Mesodermal cell (in vitro differentiated cells): ENCODE measurements at regions not wholly inside any gene's neighbourhood (a gene's known extent, or its start where the extent isn't known, plus 50 kb on each side); places are given as distances from the start of the nearest gene placed in this dataset.
"Not testable (repeated sequence)": the region's sequence is repeated elsewhere in the genome, so short reads cannot be mapped to it uniquely, and the experiment has no call there.

Experiments used
- H3K27ac ChIP-seq: 2 replicates; pipeline ENCODE4 v1.7.0; 2013; ENCODE audit warnings: mild to moderate bottlenecking, low read depth, low read length, moderate library complexity; ENCODE audit not compliant: severe bottlenecking
- H3K36me3 ChIP-seq: 2 replicates; pipeline ENCODE4 v1.7.1; 2013; ENCODE audit warnings: mild to moderate bottlenecking, low read length, moderate library complexity; ENCODE audit not compliant: control insufficient read depth, insufficient read depth
- H3K4me1 ChIP-seq: one replicate; pipeline ENCODE4 v1.7.1; 2013; ENCODE audit warnings: mild to moderate bottlenecking, low read length; ENCODE audit not compliant: insufficient read depth, control insufficient read depth, poor library complexity, severe bottlenecking
- H3K4me3 ChIP-seq: 2 replicates; pipeline ENCODE4 v1.7.0; 2013; ENCODE audit warnings: low read length, control low read depth, mild to moderate bottlenecking; ENCODE audit not compliant: insufficient read depth, poor library complexity, severe bottlenecking; ENCODE audit errors: extremely low read depth
- H3K9me3 ChIP-seq: 2 replicates; pipeline ENCODE4 v1.7.1; 2013; ENCODE audit warnings: mild to moderate bottlenecking, low read length, moderate library complexity; ENCODE audit not compliant: control insufficient read depth
- WGBS, 2 experiments: methylation state at CpG; one replicate each; pipeline ENCODE4 v1.1.5; 2013; ENCODE audit warnings: missing lambda C conversion rate in 2 of 2; ENCODE audit not compliant: insufficient coverage in 2 of 2; 5-methylcytosine and 5-hydroxymethylcytosine counted together

DNA sequence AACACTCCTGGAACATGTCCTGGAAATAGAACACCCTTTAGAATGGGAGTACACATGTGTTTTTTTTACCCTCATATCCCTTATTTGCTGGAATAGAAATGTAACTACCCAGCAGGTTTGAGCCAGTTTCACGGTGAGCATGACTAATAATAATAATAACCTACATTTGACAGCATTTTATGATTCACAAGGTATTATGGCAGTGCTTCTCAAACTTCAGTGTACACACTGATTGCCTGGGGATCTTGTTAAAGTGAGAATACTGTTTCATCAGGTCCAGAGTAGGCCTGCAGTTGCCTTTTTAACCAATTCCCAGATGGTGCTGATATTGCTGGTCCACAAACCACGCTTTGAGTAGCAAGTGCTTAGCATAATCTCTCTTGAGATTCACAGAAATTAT lies 63.9 kb downstream of the NFKBIZ start:
- no peaks in the 10 kb centered on the region for H3K36me3 ChIP-seq
- H3K9me3 ChIP-seq: no peaks in the 10 kb centered on the region
- H3K27ac ChIP-seq: no peak overlapping the region
- H3K4me3 ChIP-seq: no peak overlapping the region
- 100% methylated on average over 1 of the region's 2 CpGs; no CpG with 5 or more reads in 1 of the 2 experiments for WGBS, 2 experiments
- no peaks in the 10 kb centered on the region for H3K4me1 ChIP-seq

DNA sequence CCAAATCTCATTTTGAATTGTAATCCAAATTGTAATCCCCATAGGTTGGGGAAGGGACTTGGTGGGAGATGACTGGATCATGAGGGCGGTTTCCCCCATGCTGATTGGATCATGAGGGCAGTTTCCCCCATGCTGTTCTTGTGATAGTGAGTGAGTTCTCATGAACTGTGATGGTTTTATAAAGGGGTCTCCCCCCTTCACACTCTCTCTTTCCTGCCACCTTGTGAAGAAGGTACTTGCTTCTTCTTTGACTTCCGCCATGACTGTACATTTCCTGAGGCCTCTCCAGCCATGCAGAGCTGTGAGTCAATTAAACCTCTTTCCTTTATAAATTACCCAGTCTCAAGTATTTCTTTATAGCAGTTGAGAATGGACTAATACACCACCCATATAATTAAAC lies 68.4 kb downstream of the NFKBIZ start:
- not testable (repeated sequence) for H3K9me3 ChIP-seq, H3K36me3 ChIP-seq, H3K4me3 ChIP-seq, H3K27ac ChIP-seq, H3K4me1 ChIP-seq
- WGBS, 2 experiments: 71 to 100% methylated on average over 1 of the region's 2 CpGs

DNA sequence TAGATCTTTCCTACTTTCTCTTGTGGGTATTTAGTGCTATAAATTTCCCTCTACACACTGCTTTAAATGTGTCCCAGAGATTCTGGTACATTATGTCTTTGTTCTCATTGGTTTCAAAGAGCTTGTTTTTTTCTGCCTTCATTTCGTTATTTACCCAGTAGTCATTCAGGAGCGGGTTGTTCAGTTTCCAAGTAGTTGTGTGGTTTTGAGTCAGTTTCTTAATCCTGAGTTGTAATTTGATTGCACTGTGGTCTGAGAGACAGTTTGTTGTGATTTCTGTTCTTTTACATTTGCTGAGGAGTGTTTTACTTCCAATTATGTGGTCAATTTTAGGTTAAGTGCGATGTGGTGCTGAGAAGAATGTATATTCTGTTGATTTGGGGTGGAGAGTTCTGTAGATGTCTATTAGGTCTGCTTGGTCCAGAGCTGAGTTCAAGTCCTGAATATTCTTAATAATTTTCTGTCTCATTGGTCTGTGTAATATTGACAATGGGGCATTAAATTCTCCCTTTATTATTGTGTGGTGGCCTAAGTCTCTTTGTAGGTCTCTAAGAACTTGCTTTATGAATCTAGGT lies 72.9 kb downstream of the NFKBIZ start:
- not testable (repeated sequence) for H3K36me3 ChIP-seq, H3K9me3 ChIP-seq, H3K4me3 ChIP-seq, H3K27ac ChIP-seq
- H3K4me1 ChIP-seq: peaks cover 23% of the 10 kb centered on the region
- 89 to 100% methylated on average over 2 to 3 of the region's 3 CpGs for WGBS, 2 experiments

DNA sequence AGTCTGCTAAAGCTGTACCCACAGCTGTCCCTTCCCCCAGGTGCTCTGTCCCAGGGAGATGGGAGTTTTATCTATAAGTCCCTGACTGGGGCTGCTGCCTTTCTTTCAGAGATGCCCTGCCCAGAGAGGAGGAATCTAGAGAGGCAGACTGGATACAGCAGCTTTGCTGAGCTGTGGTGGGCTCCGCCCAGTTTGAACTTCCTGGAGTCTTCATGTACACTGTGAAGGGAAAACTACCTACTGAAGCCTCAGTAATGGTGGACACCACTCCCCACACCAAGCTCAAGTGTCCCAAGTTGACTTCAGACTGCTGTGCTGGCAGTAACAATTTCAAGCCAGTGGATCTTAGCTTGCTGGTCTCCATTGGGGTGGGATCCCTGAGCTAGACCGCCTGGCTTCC lies 75.3 kb downstream of the NFKBIZ start:
- H3K4me1 ChIP-seq: peaks cover 27% of the 10 kb centered on the region
- whole genome bisulfite sequencing, 2 experiments: 83 to 100% methylated on average over 2 of the region's 2 CpGs
- H3K27ac ChIP-seq, H3K4me3 ChIP-seq, H3K36me3 ChIP-seq, H3K9me3 ChIP-seq: not testable (repeated sequence)

DNA sequence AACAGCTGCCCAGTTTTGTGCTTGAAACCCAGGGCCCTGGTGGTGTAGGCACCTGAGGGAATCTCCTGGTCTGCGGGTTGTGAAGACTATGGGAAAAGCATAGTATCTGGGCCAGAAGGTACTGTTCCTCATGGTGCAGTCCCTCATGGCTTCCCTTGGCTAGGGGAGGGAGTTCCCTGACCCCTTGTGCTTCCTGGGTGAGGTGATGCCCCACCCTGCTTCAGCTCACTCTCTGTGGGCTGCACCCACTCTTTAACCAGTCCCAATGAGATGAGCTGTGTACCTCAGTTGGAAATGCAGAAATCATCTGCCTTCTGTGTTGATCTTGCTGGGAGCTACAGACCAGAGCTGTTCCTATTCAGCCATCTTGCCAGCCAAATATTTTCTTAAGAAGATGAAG lies 75.8 kb downstream of the NFKBIZ start:
- H3K4me1 ChIP-seq: peaks cover 27% of the 10 kb centered on the region
- WGBS, 2 experiments: no CpG with 5 or more reads among the region's 1 CpG
- H3K36me3 ChIP-seq, H3K9me3 ChIP-seq, H3K4me3 ChIP-seq, H3K27ac ChIP-seq: not testable (repeated sequence)

DNA sequence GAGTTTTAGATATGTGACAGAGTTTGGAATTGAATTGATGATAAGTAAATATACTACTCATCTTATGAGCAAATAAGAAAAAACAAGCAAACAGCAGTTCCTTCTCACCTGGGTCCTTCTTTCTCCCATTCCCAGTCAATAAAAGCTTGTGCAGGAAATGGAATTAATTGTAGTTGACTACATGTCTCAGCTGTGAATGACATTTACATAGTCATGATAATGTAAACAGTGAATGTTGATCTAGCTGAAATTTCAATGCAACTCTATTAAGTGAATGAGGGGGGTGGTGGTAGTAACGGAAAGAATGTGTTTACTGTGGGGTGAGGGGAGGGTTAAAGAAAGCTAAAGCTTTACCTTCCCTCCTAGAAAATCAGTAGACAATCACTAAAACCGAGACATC lies 76.2 kb downstream of the NFKBIZ start:
- Histone ChIP-seq H3K4me1 (peaks cover 27% of the 10 kb centered on the region), H3K9me3 (no peaks in the 10 kb centered on the region), H3K27ac (no peak overlapping the region), H3K4me3 (no peak overlapping the region), H3K36me3 (no peaks in the 10 kb centered on the region)
- no CpG with 5 or more reads among the region's 2 CpGs for WGBS, 2 experiments

DNA sequence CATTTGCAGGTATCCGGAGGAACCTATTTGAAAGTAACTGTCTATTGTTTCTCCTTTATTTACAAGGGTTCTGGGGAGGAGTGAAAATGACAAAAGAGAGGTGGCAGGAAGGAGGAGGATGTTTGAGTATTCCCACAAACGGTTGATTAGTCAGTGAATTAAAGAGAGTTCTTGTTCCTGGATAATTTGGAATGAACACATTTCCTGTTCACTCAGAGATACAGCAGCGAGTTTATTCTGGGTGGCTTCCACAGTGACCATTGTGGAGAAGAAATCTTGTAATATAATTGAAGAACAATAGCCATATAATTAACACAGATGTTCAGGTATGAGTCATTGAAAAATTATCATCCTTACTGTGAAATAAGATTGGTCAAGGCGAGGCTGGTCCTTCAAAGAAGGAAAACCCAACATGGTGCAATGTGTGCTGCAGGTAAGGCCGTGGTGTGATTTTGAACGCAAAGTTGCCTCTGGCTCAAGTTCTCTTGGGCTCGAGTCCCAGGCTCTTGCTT lies 77.3 kb downstream of the NFKBIZ start:
- 78 to 82% methylated on average over 4 to 5 of the region's 7 CpGs for WGBS, 2 experiments
- peaks cover 27% of the 10 kb centered on the region for H3K4me1 ChIP-seq
- H3K36me3 ChIP-seq: no peaks in the 10 kb centered on the region
- H3K9me3 ChIP-seq: no peaks in the 10 kb centered on the region
- H3K4me3 ChIP-seq: no peak overlapping the region
- no peak overlapping the region for H3K27ac ChIP-seq

DNA sequence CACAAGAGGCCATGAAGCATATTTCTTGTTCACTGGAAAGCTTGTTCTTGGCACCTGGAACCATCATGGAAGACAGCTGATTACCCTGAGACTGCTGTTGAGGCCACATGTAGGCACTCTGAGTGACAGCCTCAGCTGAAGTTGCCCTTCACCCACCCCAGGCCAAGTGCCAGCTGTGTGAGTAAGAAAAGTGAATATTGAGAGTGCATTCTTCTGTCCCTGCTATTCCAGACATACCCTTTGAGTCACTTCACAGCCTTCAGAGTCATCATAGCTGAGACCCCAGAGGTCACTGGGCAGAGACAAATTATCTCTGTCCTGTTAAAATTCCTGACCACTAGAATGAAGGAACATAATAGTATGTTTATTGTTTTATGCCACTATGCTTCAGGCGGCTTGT lies 79.6 kb downstream of the NFKBIZ start:
- Histone ChIP-seq H3K9me3 (no peaks in the 10 kb centered on the region), H3K36me3 (no peaks in the 10 kb centered on the region), H3K4me1 (peaks cover 27% of the 10 kb centered on the region), H3K4me3 (no peak overlapping the region), H3K27ac (peak overlapping the region; percentile 48)
- WGBS, 2 experiments: 80% methylated on average over 1 of the region's 1 CpG; no CpG with 5 or more reads in 1 of the 2 experiments

DNA sequence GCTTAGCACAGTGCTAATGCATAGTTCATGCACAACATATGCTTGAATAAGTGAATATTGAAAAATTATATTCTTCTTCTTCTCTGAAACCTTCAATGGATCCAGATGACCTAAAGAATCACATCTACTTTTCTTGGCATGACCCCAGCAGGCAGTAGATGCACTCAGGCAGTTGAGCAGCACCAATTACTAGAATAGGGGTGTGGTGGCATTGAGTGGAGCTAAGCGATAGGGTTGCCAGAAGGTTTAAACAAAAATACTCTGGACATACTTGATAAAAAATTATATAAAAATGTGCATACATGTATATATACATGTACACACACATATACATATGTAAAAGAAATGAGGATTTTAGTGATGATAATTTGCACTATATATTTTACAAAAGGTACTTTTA lies 81.8 kb downstream of the NFKBIZ start:
- H3K4me3 ChIP-seq: no peak overlapping the region
- H3K4me1 ChIP-seq: peaks cover 12% of the 10 kb centered on the region
- H3K36me3 ChIP-seq: no peaks in the 10 kb centered on the region
- no peaks in the 10 kb centered on the region for H3K9me3 ChIP-seq
- WGBS, 2 experiments: no CpG with 5 or more reads among the region's 1 CpG
- H3K27ac ChIP-seq: no peak overlapping the region

DNA sequence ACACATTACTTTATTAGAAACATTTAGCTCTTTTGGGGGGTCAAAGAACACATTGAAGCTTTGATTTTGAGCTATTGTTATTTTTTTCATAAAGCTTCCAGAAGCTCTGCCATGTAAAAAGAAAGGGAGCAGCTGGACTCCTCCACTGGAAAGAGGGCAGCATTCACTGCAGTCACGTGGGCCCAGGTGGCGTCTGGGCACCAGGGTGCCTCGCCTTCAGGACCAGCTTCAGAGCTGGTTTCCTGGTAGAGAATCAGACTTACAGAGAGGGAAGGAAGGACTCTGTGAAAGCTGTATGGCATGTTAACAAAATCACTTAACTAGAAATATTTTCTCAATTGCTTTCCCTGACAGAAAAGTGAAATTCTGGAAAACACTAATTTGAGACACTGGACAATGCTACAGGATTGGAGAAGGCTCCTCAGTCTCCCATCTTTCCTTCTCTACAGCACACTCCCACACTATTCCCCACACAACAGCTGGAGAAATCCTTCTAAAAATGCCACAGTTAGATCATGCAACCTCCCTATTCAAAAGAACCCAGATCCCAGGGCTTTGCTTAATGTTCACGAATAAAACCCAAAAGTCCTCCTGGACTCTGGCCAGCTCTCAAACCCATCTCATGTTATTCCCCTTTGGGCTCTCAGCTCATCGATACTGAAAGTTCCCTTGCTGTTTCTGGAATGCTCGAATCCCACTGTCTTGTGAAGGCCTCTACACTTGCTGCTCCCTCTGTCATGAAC lies 83.2 kb downstream of the NFKBIZ start:
- WGBS, 2 experiments: 91 to 100% methylated on average over 3 of the region's 6 CpGs

More for the DNA sequence above, 83.2 kb downstream of the NFKBIZ start:
- H3K36me3 ChIP-seq: no peaks in the 10 kb centered on the region
- no peak overlapping the region for H3K4me3 ChIP-seq
- H3K9me3 ChIP-seq: no peaks in the 10 kb centered on the region
- H3K27ac ChIP-seq: no peak overlapping the region
- peaks cover 4% of the 10 kb centered on the region for H3K4me1 ChIP-seq
